ENCODE measurements at regions not wholly inside any gene's neighbourhood (a gene's known extent, or its start where the extent isn't known, plus 50 kb on each side); places are given as distances from the start of the nearest gene placed in this dataset.

- H3K4me3 ChIP-seq (replicated peaks in 1 of 3; ENCODE audit: insufficient read depth in 1 of 3, low read depth in 2 of 3, low read length in 3 of 3): no peak overlapping the region
- in situ Hi-C loops (cut with HindIII; ENCODE audit: extremely low pct_ligation_motif_present, low pct_unique_long_range_greater_than_20kb): no loop called here
- ChIA-PET POLR2A (no interaction called here), CTCF (ENCODE audit: low intra/inter-chr PET ratio, low total read pairs) (no interaction called here)
- H3K9ac ChIP-seq (ENCODE audit: insufficient read depth, low read depth, low read length): no peak overlapping the region
- no peaks in the 10 kb centered on the region for H3K27me3 ChIP-seq (ENCODE audit: control insufficient read depth in 1 of 2, insufficient read depth in 2 of 2, low read length in 2 of 2)
- no peaks in the 10 kb centered on the region for H3K4me1 ChIP-seq (ENCODE audit: insufficient read depth, low read length)
- 0% methylated on average over 1 of the region's 1 CpG for WGBS (ENCODE audit: low lambda C conversion rate)
- H3K79me2 ChIP-seq (ENCODE audit: insufficient read depth, low read length): no peaks in the 10 kb centered on the region
- H3K4me2 ChIP-seq (ENCODE audit: low read depth, low read length): no peak overlapping the region
- DNase-seq (ENCODE audit: low spot score) (no peak), FAIRE-seq (no peak), ATAC-seq (no peak)
- intact Hi-C loops (cut with micrococcal nuclease; ENCODE audit: unreplicated experiment): no loop called here
- no peaks in the 10 kb centered on the region for H3K9me3 ChIP-seq (ENCODE audit: low read length)
- no TSS peak for BruUV-seq (replicated peaks)
- no peaks in the 10 kb centered on the region for H3K36me3 ChIP-seq (replicated peaks in 1 of 2; ENCODE audit: control insufficient read depth in 1 of 2, insufficient read depth in 2 of 2, low read length in 2 of 2)
- no peak overlapping the region for H2AFZ ChIP-seq (ENCODE audit: low read length)
- no peaks in the 10 kb centered on the region for H4K20me1 ChIP-seq (ENCODE audit: insufficient read depth, low read length)
- H3K27ac ChIP-seq (ENCODE audit: extremely low read length, insufficient read depth, low read length): no peak overlapping the region
- TF ChIP-seq ZNF780A (CRISPR knock-in tag; IDR thresholded peaks at IDR 0.05) (no peak), SOX13 (IDR thresholded peaks at IDR 0.05) (no peak), SOX13 (CRISPR knock-in tag; conservative IDR thresholded peaks at IDR 0.05 in 1 of 2, IDR thresholded peaks at IDR 0.05 in 1 of 2) (no peak), HOXA3 (CRISPR knock-in tag; IDR thresholded peaks at IDR 0.05) (no peak), JUN (CRISPR knock-in tag; IDR thresholded peaks at IDR 0.05) (no peak), NR2F1 (CRISPR knock-in tag; IDR thresholded peaks at IDR 0.05) (no peak), ZEB1 (IDR thresholded peaks at IDR 0.05; ENCODE audit: insufficient replicate concordance, low read depth) (no peak), HNF1A (IDR thresholded peaks at IDR 0.05; ENCODE audit: low read depth) (no peak), HNF1A (CRISPR knock-in tag; IDR thresholded peaks at IDR 0.05; ENCODE audit: borderline replicate concordance) (no peak), LBX2 (CRISPR knock-in tag; IDR thresholded peaks at IDR 0.05; ENCODE audit: borderline replicate concordance) (no peak)
- TF ChIP-seq, protein P1, sequence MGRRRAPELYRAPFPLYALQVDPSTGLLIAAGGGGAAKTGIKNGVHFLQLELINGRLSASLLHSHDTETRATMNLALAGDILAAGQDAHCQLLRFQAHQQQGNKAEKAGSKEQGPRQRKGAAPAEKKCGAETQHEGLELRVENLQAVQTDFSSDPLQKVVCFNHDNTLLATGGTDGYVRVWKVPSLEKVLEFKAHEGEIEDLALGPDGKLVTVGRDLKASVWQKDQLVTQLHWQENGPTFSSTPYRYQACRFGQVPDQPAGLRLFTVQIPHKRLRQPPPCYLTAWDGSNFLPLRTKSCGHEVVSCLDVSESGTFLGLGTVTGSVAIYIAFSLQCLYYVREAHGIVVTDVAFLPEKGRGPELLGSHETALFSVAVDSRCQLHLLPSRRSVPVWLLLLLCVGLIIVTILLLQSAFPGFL (CRISPR knock-in tag; IDR thresholded peaks at IDR 0.05): no peak
- TF ChIP-seq, protein P2, sequence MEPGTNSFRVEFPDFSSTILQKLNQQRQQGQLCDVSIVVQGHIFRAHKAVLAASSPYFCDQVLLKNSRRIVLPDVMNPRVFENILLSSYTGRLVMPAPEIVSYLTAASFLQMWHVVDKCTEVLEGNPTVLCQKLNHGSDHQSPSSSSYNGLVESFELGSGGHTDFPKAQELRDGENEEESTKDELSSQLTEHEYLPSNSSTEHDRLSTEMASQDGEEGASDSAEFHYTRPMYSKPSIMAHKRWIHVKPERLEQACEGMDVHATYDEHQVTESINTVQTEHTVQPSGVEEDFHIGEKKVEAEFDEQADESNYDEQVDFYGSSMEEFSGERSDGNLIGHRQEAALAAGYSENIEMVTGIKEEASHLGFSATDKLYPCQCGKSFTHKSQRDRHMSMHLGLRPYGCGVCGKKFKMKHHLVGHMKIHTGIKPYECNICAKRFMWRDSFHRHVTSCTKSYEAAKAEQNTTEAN (CRISPR knock-in tag; conservative IDR thresholded peaks at IDR 0.05): no peak
Observed at GRCh38 chr4:132275583-132276121, 873.4 kb upstream of the PCDH10 start.

All from HepG2 (cell line).